ENCODE measurements at regions not wholly inside any gene's neighbourhood (a gene's known extent, or its start where the extent isn't known, plus 50 kb on each side); places are given as distances from the start of the nearest gene placed in this dataset.

- TF ChIP-seq, protein P1, sequence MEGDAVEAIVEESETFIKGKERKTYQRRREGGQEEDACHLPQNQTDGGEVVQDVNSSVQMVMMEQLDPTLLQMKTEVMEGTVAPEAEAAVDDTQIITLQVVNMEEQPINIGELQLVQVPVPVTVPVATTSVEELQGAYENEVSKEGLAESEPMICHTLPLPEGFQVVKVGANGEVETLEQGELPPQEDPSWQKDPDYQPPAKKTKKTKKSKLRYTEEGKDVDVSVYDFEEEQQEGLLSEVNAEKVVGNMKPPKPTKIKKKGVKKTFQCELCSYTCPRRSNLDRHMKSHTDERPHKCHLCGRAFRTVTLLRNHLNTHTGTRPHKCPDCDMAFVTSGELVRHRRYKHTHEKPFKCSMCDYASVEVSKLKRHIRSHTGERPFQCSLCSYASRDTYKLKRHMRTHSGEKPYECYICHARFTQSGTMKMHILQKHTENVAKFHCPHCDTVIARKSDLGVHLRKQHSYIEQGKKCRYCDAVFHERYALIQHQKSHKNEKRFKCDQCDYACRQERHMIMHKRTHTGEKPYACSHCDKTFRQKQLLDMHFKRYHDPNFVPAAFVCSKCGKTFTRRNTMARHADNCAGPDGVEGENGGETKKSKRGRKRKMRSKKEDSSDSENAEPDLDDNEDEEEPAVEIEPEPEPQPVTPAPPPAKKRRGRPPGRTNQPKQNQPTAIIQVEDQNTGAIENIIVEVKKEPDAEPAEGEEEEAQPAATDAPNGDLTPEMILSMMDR (conservative IDR thresholded peaks at IDR 0.05; ENCODE audit: control insufficient read depth, insufficient read depth, low read depth, low read length): no peak
- DNase-seq (ENCODE audit: low read depth): no peak
- H3K4me3 ChIP-seq (ENCODE audit: control insufficient read depth, low read depth, low read length): no peak overlapping the region
Measured at GRCh38 chrX:15150586-15150985, 119.3 kb downstream of the ASB9 start.

DNA sequence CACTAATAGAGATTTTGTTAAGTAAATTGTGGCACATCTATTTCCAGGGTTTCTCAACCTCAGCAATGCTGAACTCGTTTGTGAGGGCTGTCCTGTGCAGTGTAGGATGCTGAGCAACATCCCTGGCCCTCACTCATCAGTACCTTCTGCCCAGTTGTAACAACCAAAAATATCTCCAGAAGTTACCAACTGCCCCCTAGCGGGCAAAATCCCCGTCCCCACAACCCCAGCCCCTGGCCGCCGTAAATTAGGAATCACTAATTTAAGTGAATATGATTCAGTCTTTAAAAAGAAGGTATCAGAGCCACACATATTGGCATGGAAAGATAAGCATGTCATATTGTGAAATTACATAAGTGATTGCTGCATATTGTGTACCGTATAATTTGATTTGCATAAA is 123.4 kb downstream of the ASB9 start:
- DNase-seq (ENCODE audit: low read depth): peak; percentile 11
- TF ChIP-seq, protein P1 (conservative IDR thresholded peaks at IDR 0.05; ENCODE audit: control insufficient read depth, insufficient read depth, low read depth, low read length): peak; percentile 41
- no peak overlapping the region for H3K4me3 ChIP-seq (ENCODE audit: control insufficient read depth, low read depth, low read length)

DNA sequence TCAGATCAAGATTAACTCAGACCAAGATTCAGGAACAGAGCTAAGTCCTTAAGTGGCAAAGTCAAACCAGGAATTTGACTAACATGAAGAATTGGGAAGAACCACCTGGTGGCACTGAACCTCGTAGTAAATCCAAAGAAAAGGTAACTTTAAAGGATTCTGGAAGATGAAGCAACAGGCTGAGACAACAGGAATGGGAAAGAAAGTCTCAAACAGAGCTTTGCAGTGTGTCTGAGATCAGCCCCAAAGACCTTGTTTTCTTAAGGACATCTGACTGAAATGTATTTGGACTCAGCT is 126.1 kb downstream of the ASB9 start:
- no peak for DNase-seq (ENCODE audit: low read depth)
- TF ChIP-seq, protein P1 (conservative IDR thresholded peaks at IDR 0.05; ENCODE audit: control insufficient read depth, insufficient read depth, low read depth, low read length): no peak
- H3K4me3 ChIP-seq (ENCODE audit: control insufficient read depth, low read depth, low read length): no peak overlapping the region

DNA sequence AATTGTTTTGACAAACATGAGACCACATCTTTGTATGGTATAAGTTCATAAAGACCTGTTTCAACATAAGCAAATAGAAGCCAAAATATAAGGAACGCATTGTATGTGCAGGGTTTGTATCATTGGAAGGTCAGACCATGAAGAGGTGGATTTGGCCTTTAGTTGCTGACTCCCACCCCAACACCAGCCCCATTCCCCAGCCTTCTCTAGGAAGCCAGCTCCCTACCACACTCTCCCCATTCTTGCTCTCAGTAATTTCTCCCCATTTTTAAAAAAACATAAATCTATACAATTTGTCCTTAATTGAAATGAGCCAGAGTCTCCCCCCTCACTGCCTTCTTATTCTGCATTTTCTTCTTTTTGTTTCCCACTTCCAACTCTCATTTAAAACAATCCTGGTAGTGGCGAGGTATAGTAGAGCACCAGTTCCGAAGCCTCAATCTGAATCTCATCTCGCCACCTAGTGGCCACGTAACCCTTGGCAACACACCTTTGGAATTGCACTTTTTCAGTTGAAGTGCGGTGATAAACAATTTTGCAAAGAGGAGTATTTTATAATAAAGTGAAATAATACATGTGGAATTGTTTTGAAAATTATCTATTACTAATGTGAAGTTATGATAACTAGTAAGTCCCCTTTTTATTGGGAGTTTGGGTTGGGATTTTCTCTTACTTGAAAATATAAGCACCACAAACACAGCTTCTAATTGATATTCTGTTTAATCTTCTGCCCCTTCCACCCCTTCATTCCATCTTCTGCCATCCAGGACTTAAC is 126.6 kb downstream of the ASB9 start:
- TF ChIP-seq, protein P1 (conservative IDR thresholded peaks at IDR 0.05; ENCODE audit: control insufficient read depth, insufficient read depth, low read depth, low read length): peak; percentile 81
- DNase-seq (ENCODE audit: low read depth): peak; percentile 42
- H3K4me3 ChIP-seq (ENCODE audit: control insufficient read depth, low read depth, low read length): no peak overlapping the region

DNA sequence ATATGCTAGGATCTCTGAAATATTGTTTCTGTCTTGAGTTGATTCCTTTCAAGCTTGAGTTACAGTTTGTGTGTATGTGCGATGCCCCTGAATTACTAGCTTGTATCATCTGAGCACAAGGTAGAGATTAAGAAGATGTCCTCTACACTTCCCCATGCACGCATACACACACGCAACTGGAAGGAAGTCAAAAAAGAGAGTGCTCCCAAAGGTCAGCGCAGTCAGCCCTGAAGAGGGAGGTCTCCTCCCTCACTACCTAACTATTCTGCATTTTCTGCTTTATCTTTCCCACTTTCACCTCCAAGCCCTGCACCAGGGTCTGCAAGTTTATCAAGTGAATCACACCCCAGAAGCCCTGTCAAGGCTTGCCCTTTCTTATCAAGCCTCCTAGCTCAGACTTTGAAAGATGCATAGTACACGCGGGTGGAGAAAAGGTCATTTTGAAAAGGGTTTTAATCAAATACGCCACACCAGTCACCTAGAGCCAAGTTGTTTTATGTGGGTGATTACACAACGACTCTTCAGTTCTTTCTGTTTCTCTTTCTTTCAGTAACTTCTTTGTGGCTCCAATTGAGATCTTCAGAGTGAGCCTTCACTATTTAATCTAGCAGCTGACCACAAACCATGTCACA is 127.7 kb downstream of the ASB9 start:
- no peak overlapping the region for H3K4me3 ChIP-seq (ENCODE audit: control insufficient read depth, low read depth, low read length)
- TF ChIP-seq, protein P1 (conservative IDR thresholded peaks at IDR 0.05; ENCODE audit: control insufficient read depth, insufficient read depth, low read depth, low read length): no peak
- no peak for DNase-seq (ENCODE audit: low read depth)

- no peak overlapping the region for H3K4me3 ChIP-seq (ENCODE audit: control insufficient read depth, low read depth, low read length)
- no peak for DNase-seq (ENCODE audit: low read depth)
- TF ChIP-seq, protein P1 (conservative IDR thresholded peaks at IDR 0.05; ENCODE audit: control insufficient read depth, insufficient read depth, low read depth, low read length): no peak
Measured at GRCh38 chrX:15136795-15137194, 133.1 kb downstream of the ASB9 start.
